ENCODE measurements at regions not wholly inside any gene's neighbourhood (a gene's known extent, or its start where the extent isn't known, plus 50 kb on each side); places are given as distances from the start of the nearest gene placed in this dataset.

- TF ChIP-seq CTCF (IDR thresholded peaks at IDR 0.05; ENCODE audit: low read depth, low read length) (no peak), EZH2phosphoT487 (IDR thresholded peaks at IDR 0.05; ENCODE audit: low read depth) (no peak)
These were observed 299.9 kb downstream of the RAB28 start for GRCh38 chr4:13184199-13184598.
